DMS 273 (cell line): ENCODE measurements at regions not wholly inside any gene's neighbourhood (a gene's known extent, or its start where the extent isn't known, plus 50 kb on each side); places are given as distances from the start of the nearest gene placed in this dataset.

Source experiments
- DNase-seq: peaks from one replicate; lab custom pipeline; 2025; ENCODE audit not compliant: unreplicated experiment; lab: John Stamatoyannopoulos, UW

DNA sequence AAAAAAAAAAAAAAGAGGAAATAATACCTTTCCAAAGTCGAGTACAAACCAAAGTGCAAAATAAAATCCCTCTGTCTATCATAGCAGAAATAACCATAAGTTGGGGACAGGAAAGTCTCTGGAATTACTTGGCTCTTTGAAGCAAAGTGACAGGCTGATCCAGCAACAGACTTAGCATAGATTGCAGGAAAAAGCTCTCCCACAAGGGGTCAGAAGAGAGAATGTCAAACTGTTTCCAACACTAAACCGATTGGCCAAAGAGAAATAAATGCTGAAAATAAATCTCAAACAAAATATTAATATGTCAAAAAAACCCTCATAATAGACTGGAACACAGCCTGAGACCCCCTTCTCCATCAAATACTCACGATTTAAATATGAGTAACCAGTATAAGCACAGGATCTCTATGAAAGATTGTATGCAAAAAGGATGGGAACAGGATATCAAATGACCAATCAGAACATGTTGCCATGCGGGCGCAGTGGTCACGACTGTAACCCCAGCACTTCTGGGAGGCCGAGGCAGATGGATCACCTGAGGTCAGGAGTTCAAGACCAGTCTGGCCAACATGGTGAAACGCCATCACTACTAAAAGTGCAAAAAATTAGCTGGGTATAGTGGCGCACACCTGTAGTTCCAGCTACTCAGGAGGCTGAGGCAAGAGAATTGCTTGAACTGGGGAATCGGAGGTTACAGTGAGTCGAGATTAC lies 1000.7 kb upstream of the LRRN3 start:
- DNase-seq, result peak; percentile 37

DNA sequence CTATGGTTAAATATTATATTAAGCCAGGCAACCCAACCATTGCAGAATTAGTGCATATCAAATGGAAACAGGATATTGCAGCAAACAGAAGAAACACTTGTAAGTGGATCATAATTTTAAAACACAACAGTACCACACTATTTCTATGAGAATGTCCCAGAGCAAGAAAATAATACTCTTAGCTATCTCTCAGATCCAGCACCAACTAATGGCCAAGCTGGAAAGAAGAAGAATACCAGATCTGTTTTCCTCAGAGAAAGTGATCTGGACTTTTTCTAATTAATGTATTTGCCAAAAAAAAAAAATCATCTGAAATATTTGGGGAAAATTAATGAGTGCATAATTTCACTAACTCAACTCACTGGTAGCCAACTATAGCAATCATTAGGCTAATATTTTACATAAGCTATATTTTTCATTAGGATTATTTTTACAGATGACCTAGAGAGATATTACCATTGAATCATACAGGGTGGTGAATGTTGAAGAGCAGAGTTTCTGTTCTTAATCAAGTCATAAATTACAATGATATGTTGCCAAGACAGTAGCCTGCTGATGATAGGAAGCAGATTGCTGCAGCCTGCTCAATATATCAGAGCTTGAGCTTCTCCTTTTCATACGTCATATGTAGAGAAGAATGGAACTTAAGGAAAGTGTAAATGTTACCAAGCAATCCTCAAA lies 995.4 kb upstream of the LRRN3 start:
- DNase-seq, result no peak

DNA sequence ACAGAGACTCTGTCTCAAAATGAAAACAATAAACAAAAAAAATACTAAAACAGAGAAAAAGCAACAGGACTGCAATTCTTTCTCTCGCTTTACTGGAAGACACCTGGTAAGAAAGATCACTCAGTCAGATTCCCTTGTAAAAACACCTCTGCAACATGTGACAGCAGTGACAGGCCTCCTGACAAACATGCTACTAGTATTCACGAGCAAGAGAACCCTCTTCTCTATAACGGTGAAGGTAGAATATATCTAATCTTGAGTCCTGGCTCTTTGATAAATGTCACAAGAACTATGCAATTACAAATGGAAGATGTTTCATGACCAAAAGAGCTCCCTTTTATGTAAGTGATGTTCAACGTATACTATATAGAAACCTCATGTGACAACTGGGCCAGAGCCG lies 986.7 kb upstream of the LRRN3 start:
- DNase-seq, result no peak

DNA sequence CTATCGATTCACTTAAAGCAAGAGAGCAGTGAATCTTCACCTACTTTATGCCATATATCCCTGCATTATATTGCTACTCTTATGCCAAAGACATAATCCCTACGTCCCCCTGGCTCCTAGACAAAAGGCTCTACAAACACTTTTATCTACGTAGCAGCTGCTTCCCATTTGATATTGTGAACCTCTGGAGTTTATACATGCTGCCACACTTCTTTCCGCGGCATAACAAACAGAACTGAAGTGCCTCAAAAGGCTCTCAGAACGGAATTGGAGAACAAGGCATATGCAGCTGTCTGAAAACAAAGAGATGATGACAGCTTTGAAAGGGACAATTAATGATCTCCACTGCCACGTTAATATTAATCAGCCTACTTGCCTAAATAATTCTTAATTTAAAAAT lies 985.6 kb upstream of the LRRN3 start:
- DNase-seq, result peak; percentile 18

DNA sequence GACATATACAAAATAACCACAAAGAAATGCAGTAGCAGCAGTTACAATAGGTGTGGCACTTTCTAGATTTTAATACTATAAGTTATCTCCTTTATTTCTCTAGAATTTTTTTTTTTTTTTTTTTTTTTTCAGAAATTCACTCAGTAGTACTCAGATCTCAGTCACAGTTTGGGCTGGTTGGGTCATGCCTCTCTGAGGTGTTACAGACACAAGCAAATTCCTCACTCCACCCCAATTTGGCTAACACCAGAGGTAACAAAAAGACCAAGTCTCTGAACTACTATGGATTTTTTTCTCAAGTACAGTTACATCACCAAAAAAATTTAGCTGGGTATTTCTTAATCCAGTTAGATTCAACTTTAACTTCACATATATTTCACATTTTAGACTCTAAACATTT lies 985.1 kb upstream of the LRRN3 start:
- DNase-seq, result no peak

DNA sequence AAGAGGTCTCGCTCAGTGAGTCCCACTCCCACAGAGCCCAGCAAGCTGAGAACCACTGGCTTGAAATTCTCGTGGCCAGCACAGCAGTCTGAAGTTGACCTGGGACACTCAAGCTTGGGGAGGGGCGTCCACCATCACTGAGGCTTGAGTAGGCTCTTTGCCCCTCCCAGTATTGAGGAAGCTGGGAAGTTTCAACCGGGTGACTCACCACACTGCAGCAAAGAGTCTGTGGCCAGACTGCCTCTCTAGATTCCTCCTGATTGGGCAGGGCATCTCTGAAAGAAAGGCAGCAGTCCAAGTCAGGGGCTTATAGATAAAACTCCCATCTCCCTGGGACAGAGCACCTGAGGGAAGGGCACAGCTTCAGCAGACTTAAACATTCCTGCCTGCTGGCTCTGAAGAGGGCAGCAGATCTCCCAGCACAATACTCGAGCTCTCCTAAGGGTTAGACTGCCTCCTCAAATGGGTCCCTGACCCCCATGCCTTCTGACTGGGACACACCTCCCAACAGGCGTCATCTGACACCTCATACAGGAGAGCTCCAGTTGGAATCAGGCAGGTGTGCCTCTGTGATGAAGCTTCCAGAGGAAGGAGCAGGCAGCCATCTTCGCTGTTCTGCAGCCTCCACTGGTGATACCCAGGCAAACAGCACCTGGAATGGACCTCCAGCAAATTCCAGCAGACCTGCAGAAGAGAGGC lies 970.9 kb upstream of the LRRN3 start:
- DNase-seq, result no peak

DNA sequence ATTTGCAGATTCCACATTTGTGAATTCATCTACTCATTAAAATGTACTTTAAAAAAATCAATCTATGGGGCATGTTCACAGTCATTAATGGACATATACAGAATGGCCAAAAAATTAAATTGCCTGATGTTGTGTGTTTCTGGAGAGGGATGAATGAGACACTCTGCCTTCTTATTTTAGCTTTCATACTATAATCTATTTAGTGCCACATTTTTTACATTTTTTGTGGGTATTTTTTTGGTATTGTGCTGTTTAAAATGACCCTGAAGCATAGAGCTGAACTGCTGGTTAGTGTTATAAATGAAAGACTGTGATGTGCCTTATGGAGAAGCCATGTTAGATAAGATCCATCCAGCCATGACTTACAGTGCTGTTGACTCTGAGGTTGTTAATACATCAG lies 961.8 kb upstream of the LRRN3 start:
- DNase-seq, result no peak

DNA sequence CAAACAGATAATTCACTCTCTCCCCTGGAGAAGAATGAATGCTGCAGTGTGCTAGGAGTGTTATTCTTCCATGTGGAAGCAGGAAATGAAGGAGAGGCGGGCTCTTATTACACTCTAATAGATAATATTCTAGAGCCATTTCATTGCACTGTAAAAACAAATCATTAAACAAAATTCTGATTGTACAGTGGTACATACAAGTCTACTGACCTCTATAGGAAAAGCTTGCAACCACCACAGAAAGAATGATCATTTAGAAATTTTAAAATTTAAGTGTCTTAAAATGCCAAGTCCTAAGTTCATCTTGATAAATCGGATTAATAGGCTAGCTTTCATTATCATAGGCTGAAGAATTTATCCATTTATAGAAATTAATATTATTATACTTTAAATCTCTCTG lies 960.3 kb upstream of the LRRN3 start:
- DNase-seq, result peak; percentile 52

DNA sequence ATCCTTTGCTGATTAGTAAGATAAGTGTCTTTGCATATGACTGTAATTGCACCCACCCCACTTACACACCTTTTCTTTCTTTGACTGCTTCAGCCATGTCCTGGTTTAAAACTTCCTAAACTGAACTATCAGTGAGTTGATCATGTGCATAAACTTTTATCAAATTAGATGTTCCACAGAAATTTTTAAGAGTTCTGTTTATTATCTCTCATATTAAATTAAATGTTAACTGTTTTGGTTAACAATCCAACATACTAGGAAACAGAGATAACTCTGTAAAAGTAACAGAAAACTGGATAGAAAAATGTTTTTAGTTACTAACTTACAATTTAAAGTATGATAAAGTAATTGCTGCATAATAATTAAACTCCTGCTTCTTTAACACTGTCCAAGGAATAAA lies 959.6 kb upstream of the LRRN3 start:
- no peak for DNase-seq

DNA sequence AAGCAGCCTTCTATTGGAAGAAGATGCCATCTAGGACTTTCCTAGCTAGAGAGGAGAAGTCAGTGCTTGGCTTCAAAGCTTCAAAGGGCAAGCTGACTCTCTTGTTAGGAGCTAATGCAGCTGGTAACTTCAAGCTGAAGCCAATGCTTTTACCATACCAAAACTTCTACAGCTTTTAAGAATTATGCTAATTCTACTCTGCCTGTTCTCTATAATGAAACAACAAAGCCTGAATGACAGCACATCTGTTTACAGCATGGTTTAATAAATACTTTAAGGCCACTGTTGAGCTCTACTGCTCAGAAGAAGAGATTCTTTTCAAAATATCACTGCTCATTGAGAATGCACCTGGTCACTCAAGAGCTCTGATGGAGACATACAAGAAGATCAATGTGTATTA lies 951.9 kb upstream of the LRRN3 start:
- no peak for DNase-seq

DNA sequence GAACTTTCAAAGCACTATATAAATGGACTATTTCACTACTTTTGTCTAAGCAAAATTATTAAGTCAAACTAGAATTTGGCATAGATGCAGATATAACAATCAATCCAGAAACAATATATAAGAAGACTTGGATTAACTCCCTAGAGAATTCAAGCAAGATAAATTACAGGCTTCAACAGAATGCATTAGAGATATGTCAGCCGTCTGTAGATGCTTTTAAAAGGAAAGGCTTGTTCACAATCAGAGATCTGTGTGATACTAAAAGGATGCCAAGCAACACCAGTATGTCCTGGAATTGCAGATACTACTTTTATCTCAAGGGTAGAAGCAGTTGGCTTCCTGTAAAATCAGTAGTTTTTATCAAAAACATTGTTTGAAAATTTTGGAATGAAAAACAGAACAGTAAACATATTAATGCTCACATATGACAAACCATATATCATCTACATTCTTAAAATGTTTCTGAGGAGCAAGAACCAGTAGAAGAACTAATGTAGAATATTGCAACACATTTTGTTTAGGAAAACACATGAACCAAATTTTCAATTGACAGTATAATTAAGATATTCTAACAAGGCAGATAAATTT lies 947.9 kb upstream of the LRRN3 start:
- no peak for DNase-seq

DNA sequence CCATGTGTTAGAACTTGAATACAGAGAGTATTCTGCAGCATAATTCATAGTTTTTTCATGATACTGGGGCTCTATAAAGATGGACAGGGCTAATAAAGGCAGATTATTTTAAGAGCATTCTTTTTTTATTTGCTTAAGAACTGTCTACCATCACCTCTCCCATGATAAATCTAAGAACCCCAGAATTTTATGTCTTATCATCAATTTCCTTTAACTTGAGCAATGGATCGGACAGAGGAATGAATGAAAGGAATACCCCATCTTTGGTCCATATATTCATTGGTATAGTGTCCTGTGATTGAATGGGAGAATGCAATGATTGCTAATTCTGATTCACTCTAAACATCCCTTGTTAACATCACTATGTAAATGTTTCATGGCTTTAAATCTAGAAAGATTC lies 946.3 kb upstream of the LRRN3 start:
- no peak for DNase-seq

DNA sequence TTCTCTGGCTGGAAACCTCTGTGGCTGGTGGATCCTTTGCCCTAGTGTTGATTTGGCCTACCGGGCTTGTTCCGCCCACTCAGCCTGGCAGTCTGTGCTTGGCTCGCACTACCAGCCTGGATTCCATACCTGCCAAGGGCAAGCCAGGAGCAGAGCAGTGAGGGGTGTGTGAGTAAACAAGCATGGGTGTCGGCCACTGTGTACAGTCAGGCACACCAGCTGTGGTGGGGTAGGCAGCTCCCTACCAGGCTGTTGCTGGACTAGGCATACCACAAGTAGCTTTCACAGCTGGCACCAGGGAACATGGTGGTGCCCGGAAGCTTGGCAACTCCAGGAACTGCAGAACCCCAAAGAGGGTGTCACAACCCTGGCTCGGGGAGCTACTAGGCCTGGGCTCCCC lies 942.9 kb upstream of the LRRN3 start:
- no peak for DNase-seq

DNA sequence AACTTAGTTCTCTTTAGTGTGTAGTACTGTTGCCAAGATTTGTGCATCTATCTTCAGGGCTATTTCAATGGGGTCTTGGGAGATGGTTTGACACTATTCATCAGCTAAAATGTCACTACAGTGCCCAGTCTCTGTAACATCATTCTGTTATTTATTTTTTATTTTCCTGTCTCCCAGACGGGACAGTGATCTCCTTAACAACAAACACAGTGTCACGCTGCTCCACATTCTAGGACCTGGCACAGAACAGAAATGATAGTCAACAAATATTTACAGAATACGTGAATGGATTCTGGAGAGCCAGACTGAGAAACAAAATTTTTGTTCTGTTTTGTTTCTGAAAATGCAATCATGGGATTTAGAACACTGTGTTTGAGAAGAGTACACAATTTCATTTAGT lies 937.7 kb upstream of the LRRN3 start:
- DNase-seq, result no peak

DNA sequence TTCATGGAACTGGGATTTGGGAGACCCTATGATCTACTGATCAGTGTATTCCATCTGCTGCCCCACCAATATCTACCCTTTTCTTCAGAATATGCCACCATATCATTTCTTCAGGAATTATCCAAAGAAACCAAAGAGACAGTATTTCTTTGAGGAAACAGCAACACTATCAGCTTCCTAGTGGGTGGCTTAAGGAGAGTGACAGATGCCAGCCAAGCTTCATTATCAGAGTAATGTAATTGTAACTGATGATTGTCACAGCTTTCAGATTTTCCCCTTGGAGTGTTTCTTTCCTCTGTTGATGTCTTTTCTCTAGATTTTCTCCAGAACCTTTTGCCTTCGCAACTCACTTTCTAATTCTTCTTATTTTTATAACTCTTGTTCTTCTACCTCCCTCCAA lies 934.4 kb upstream of the LRRN3 start:
- DNase-seq, result no peak

DNA sequence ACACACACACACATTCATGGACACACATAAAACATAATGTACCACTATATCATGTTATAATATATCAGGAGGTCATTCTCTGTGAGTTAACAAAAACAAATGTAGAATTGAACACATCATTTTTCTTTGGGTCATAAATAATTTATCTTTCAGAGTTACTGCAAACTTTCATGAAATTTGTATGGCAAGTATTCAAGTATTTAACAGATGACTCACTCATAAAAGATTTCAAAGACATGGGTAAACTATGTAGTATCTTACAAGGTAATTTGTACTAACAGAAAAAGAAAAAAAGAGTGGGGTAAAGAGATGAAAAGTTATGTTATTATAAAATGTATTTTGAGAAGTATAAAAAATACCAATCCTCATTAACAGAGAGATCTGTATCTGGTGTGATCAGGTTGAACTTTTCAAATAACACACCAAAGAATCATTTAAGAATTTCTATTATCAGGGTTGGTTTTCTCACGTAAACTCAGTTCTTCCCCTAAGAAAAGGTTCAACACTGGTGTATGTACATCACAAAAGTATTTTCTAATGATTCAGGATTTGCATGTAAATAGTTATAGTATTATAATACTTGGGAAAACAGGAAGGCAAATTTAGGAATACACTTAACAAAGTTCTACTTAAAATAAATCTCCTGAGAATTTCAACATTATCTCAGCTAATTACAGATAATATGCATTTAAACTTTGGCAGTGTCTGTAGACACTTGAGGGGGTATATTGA lies 933.1 kb upstream of the LRRN3 start:
- DNase-seq, result no peak

DNA sequence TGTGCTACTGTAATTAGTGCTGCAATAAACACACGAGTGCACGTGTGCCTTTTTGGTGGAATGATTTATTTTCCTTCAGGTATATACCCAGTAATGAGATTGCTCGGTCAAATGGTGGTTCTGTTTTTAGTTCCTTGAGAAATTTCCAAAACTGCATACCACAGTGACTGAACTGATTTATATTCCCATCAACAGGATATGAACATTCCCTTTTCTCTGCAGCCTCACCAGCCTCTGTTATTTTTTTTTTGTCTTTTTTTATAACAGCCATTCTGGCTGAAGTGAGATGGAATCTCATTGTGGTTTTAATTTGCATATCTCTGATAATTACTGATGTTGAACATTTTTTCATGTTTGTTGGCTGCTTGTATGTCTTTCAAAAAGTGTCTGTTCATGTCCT lies 922.9 kb upstream of the LRRN3 start:
- DNase-seq, result no peak

DNA sequence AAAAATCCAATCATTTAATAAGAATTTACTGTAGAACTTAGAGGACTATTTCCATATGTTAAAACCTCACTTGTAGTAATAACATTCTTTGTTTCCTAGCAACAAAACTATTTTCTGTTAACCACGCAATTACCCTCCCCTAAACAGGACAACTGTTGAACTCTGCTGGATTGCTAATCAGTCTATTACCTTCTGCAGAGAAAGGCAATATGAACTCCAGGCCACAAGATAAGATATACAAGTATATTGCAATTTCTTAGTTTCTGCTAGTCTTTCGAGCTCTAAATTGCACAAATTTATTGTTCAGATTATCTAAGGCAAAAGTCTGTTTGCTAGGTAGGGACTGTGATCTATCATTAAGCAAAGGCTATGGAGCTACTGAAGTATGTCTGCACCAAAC lies 920.1 kb upstream of the LRRN3 start:
- peak; percentile 61 for DNase-seq

DNA sequence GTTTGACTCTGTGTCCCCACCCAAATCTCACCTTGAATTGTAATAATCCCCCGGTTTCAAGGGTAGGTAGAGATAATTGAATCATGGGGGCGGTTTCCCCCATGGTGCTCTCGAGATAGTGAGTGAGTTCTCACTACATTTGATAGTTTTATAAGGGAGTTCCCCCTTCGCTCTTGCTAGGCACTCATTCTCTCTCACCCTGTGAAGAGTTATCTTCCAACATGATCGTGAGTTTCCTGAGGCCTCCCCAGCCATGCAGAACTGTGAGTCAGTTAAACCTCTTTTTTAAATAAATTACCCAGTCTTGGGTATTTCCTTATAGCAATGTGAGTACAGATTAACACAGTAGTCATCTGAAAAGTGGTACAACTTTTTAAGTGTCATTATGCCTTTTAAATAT lies 913.5 kb upstream of the LRRN3 start:
- no peak for DNase-seq

DNA sequence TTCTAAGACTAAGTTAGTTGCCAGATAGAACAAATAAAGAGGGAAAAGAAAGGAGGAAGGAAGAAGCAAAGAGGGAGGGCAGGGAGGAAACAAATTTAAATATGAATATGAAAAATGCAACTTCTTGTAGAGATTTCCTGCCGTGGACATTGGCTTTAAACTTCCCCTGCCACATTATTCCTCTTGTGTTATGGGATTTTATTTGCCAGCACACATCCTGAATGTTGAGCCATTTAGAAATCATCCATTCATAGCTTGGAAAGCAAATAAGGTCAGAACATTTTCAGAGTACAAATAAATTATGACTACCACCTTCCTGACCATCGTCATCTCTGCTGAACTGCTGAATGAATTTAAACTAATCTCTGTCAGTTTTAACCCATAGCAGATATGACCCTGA lies 911.9 kb upstream of the LRRN3 start:
- no peak for DNase-seq

DNA sequence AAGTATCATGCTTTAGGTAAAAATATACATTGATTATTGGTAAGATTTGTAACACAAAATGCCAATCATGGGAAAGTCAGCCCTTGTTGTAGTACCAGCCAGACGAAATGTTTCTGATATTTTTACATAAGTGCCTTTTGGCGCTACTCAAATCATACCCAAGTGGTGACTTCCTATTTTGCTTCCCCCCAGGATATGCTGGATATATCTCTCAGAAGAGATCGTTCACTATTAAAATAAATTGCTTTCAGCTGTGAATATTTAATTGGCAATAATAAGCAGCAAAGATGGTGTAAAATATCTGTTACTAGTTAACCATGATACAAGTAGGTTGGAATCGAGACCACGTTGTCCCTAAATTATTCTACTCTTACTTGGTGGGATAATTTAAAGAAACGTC lies 909.2 kb upstream of the LRRN3 start:
- DNase-seq, result no peak
